Stimulated activated CD8-positive, alpha-beta memory T cell treated with anti-CD3 and anti-CD28 coated beads, Interleukin-15, amount 100 ng/mL, for 24 hours (primary cell): ENCODE measurements at regions not wholly inside any gene's neighbourhood (a gene's known extent, or its start where the extent isn't known, plus 50 kb on each side); places are given as distances from the start of the nearest gene placed in this dataset.

Source experiments
- DNase-seq: peaks from one replicate; pipeline ENCODE4 v3.0.0-alpha.2; 2020; ENCODE audit warnings: low read depth

- DNase-seq: no peak
These were observed 186.4 kb upstream of the ZBED5 start for GRCh38 chr11:11044137-11044855.

GRCh38 chr11:11043721-11044120, 185.9 kb upstream of the ZBED5 start:
- DNase-seq: no peak

GRCh38 chr11:11039208-11039965, 181.5 kb upstream of the ZBED5 start:
- DNase-seq: no peak

- DNase-seq: no peak
These were observed 180.9 kb upstream of the ZBED5 start for GRCh38 chr11:11038782-11039181.

GRCh38 chr11:11038352-11038751, 180.5 kb upstream of the ZBED5 start:
- DNase-seq: no peak

GRCh38 chr11:11036848-11037732, 179.2 kb upstream of the ZBED5 start:
- no peak for DNase-seq

GRCh38 chr11:11036185-11036847, 178.5 kb upstream of the ZBED5 start:
- DNase-seq: no peak

GRCh38 chr11:11035331-11035730, 177.5 kb upstream of the ZBED5 start:
- no peak for DNase-seq

- no peak for DNase-seq
These were observed 176.6 kb upstream of the ZBED5 start for GRCh38 chr11:11034476-11034875.

GRCh38 chr11:11032066-11032465, 174.2 kb upstream of the ZBED5 start:
- DNase-seq: no peak

- no peak for DNase-seq
These were observed 171.2 kb upstream of the ZBED5 start for GRCh38 chr11:11029027-11029426.

- peak; percentile 40 for DNase-seq
These were observed 170.3 kb upstream of the ZBED5 start for GRCh38 chr11:11028017-11028692.

- no peak for DNase-seq
These were observed 169.4 kb upstream of the ZBED5 start for GRCh38 chr11:11027288-11027687.

GRCh38 chr11:11025087-11025486, 167.2 kb upstream of the ZBED5 start:
- DNase-seq: no peak

- no peak for DNase-seq
These were observed 164.4 kb upstream of the ZBED5 start for GRCh38 chr11:11022125-11022730.

- DNase-seq: no peak
These were observed 163.7 kb upstream of the ZBED5 start for GRCh38 chr11:11021563-11021962.

- no peak for DNase-seq
These were observed 162.9 kb upstream of the ZBED5 start for GRCh38 chr11:11020747-11021149.

- DNase-seq: no peak
These were observed 162.4 kb upstream of the ZBED5 start for GRCh38 chr11:11020219-11020726.

- no peak for DNase-seq
These were observed 159.1 kb upstream of the ZBED5 start for GRCh38 chr11:11016943-11017342.

GRCh38 chr11:11016068-11016467, 158.2 kb upstream of the ZBED5 start:
- DNase-seq: no peak

GRCh38 chr11:11011617-11012016, 153.8 kb upstream of the ZBED5 start:
- DNase-seq: no peak
